Suprapubic skin (tissue), 4 donors: ENCODE measurements at regions not wholly inside any gene's neighbourhood (a gene's known extent, or its start where the extent isn't known, plus 50 kb on each side); places are given as distances from the start of the nearest gene placed in this dataset.

Experiments
- CTCF ChIP-seq, 2 donors: fragments of 200-600 bp in 1 of 2; fragments of 450-650 bp in 1 of 2; sonication (generic) in 1 of 2; IDR thresholded peaks; one replicate each; pipeline ENCODE4 v1.5.1; 2016 to 2019; ENCODE audit warnings: antibody characterized with exemption in 2 of 2, mild to moderate bottlenecking in 1 of 2, moderate library complexity in 1 of 2
- EP300 ChIP-seq: sonication (generic); formaldehyde crosslinking; IDR thresholded peaks from one replicate; pipeline ENCODE4 v1.6.1; 2017; ENCODE audit warnings: antibody characterized with exemption
- POLR2A ChIP-seq, 2 donors: fragments of 450-650 bp; IDR thresholded peaks; one replicate each; pipeline ENCODE4 v1.6.1; 2017; ENCODE audit warnings: antibody characterized with exemption in 2 of 2, mild to moderate bottlenecking in 2 of 2, moderate library complexity in 2 of 2
- POLR2AphosphoS5 ChIP-seq, 3 donors: sonication (generic); formaldehyde crosslinking; IDR thresholded peaks; one replicate each; pipeline ENCODE4 v1.6.1; 2017; ENCODE audit warnings: antibody characterized with exemption in 3 of 3

- TF ChIP-seq POLR2A (IDR thresholded peaks at IDR 0.05) = no peak
- no peak for TF ChIP-seq CTCF (IDR thresholded peaks at IDR 0.05)
- no peak for TF ChIP-seq POLR2AphosphoS5 (IDR thresholded peaks at IDR 0.05)
- TF ChIP-seq EP300 = no peak
Measured at GRCh38 chr3:194805546-194805945, 119.9 kb downstream of the FAM43A start.
